ENCODE measurements at regions not wholly inside any gene's neighbourhood (a gene's known extent, or its start where the extent isn't known, plus 50 kb on each side); places are given as distances from the start of the nearest gene placed in this dataset.

DNA sequence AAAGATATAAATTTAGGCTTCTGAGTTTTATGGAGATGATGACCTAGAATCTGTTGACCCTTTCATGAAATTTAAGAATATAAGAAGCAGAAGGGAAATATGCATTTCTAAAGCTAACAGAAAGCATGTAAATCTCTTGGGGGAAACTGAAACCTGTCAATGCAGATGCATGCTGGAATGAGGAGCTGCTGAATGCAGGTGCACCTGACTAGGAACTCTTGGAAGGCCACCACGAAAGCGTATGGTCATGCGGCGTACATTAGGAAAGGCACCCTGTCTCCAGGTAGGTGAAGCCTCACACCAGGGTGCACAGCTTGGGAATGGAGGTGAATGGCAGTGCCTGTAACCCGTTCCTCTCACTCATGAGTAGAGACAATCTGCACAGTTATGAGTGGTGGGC lies 309.7 kb downstream of the SEC16B start:
- no peaks in the 10 kb centered on the region for H3K4me1 ChIP-seq (ENCODE audit: control insufficient read depth in 5 of 5, insufficient read depth in 5 of 5, low read length in 5 of 5)
- no peaks in the 10 kb centered on the region for H3K36me3 ChIP-seq (ENCODE audit: control insufficient read depth in 4 of 4, insufficient read depth in 4 of 4, low read length in 4 of 4)
- no peak overlapping the region for H3K9ac ChIP-seq (ENCODE audit: insufficient read depth in 1 of 2, low read length in 2 of 2)
- no peak overlapping the region for H3K4me3 ChIP-seq
- TF ChIP-seq, protein P1, sequence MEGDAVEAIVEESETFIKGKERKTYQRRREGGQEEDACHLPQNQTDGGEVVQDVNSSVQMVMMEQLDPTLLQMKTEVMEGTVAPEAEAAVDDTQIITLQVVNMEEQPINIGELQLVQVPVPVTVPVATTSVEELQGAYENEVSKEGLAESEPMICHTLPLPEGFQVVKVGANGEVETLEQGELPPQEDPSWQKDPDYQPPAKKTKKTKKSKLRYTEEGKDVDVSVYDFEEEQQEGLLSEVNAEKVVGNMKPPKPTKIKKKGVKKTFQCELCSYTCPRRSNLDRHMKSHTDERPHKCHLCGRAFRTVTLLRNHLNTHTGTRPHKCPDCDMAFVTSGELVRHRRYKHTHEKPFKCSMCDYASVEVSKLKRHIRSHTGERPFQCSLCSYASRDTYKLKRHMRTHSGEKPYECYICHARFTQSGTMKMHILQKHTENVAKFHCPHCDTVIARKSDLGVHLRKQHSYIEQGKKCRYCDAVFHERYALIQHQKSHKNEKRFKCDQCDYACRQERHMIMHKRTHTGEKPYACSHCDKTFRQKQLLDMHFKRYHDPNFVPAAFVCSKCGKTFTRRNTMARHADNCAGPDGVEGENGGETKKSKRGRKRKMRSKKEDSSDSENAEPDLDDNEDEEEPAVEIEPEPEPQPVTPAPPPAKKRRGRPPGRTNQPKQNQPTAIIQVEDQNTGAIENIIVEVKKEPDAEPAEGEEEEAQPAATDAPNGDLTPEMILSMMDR (IDR thresholded peaks at IDR 0.05; ENCODE audit: control extremely low read depth, extremely low read depth): no peak
- peaks cover 0 to 3% (median 0%) of the 10 kb centered on the region in 4 donors for H3K9me3 ChIP-seq (ENCODE audit: control insufficient read depth in 4 of 4, insufficient read depth in 3 of 4, low read length in 3 of 4)
- ATAC-seq (ENCODE audit: insufficient read depth, low FRiP score) (no peak), DNase-seq (no peak)
- WGBS, 2 donors: 89 to 93% methylated on average over 5 of the region's 5 CpGs
- no peaks in the 10 kb centered on the region for H3K27me3 ChIP-seq (ENCODE audit: control insufficient read depth in 3 of 3, insufficient read depth in 3 of 3, low read length in 2 of 3)
- H3K27ac ChIP-seq (ENCODE audit: low read depth in 1 of 2, low read length in 1 of 2): no peak overlapping the region

DNA sequence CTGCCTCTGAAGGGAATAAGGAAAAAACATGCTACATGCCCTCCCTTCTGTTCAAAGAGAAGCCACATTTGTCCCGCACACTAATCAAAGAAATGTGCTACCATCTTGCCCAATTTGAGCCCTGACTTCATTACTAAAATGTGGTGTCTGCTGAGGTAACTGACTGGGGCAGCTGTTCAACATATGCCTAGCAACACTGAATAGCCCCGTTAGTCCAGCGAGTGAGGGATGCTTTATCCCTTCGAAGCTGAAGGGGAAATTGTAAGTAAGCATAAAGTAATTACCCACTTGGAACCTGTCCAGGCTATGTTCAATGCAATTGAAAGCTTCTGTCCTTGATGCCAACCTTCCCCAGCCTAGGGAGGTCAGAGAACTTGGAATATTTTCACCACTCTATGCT lies 310.6 kb downstream of the SEC16B start:
- TF ChIP-seq, protein P1 (IDR thresholded peaks at IDR 0.05; ENCODE audit: control extremely low read depth, extremely low read depth): no peak
- DNase-seq: no peak

DNA sequence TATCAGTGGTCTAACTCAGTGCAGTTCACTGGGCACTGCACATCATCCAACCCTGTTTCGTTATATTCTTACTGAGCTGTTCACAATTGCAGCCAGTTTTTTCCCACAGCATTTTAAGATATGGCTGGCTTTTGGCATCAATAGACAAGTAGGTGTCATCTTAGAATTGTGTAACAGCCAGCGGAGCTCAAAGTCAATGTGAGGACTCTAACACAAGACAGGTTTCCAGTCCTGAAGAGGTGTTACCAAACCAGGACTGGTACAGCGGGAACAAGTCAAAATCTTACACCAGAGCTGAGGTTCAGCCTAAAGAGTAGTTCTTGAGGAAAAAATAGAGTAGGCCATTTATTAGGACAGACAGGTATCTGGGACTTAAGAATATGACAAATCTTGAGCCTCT lies 313.3 kb downstream of the SEC16B start:
- H3K4me3 ChIP-seq: no peak overlapping the region
- H3K27me3 ChIP-seq (ENCODE audit: control insufficient read depth in 3 of 3, insufficient read depth in 3 of 3, low read length in 2 of 3): no peaks in the 10 kb centered on the region
- H3K9me3 ChIP-seq (ENCODE audit: control insufficient read depth in 4 of 4, insufficient read depth in 3 of 4, low read length in 3 of 4): peaks cover 0 to 3% (median 0%) of the 10 kb centered on the region in 4 donors
- TF ChIP-seq, protein P1 (IDR thresholded peaks at IDR 0.05; ENCODE audit: control extremely low read depth, extremely low read depth): no peak
- 86 to 88% methylated on average over 3 of the region's 3 CpGs for WGBS, 2 donors
- no peaks in the 10 kb centered on the region for H3K4me1 ChIP-seq (ENCODE audit: control insufficient read depth in 5 of 5, insufficient read depth in 5 of 5, low read length in 5 of 5)
- no peak overlapping the region for H3K9ac ChIP-seq (ENCODE audit: insufficient read depth in 1 of 2, low read length in 2 of 2)
- no peak for DNase-seq
- H3K27ac ChIP-seq (ENCODE audit: low read depth in 1 of 2, low read length in 1 of 2): no peak overlapping the region
- no peaks in the 10 kb centered on the region for H3K36me3 ChIP-seq (ENCODE audit: control insufficient read depth in 4 of 4, insufficient read depth in 4 of 4, low read length in 4 of 4)
- ATAC-seq (ENCODE audit: insufficient read depth, low FRiP score): no peak

More for the DNA sequence above, 310.6 kb downstream of the SEC16B start:
- no peak overlapping the region for H3K4me3 ChIP-seq
- no peak overlapping the region for H3K9ac ChIP-seq (ENCODE audit: insufficient read depth in 1 of 2, low read length in 2 of 2)
- no peak overlapping the region for H3K27ac ChIP-seq (ENCODE audit: low read depth in 1 of 2, low read length in 1 of 2)
- H3K36me3 ChIP-seq (ENCODE audit: control insufficient read depth in 4 of 4, insufficient read depth in 4 of 4, low read length in 4 of 4): no peaks in the 10 kb centered on the region
- no peaks in the 10 kb centered on the region for H3K27me3 ChIP-seq (ENCODE audit: control insufficient read depth in 3 of 3, insufficient read depth in 3 of 3, low read length in 2 of 3)
- peaks cover 0 to 3% (median 0%) of the 10 kb centered on the region in 4 donors for H3K9me3 ChIP-seq (ENCODE audit: control insufficient read depth in 4 of 4, insufficient read depth in 3 of 4, low read length in 3 of 4)
- no peaks in the 10 kb centered on the region for H3K4me1 ChIP-seq (ENCODE audit: control insufficient read depth in 5 of 5, insufficient read depth in 5 of 5, low read length in 5 of 5)
- no peak for ATAC-seq (ENCODE audit: insufficient read depth, low FRiP score)
- WGBS, 2 donors: 84 to 90% methylated on average over 4 of the region's 4 CpGs

DNA sequence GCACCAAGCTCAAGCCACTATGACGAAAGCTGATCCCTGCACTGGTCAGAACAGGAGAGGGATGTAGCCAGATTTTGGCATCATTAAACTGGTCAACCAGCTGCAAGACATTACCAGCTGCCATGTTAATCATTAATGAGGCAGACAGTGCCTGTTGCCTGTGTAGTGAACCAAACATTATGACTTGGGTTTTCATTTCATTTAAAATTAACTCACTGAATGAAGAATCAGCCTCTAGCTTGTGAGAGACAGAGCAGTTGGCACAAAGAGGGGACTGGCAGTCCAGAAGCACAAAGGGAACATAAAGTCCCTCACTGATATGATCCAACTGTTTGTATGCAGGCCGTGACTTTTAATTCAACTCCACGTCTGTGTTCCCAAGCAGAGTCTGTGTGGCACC lies 318.9 kb downstream of the SEC16B start:
- Histone ChIP-seq H3K36me3 (ENCODE audit: control insufficient read depth in 4 of 4, insufficient read depth in 4 of 4, low read length in 4 of 4) (no peaks in the 10 kb centered on the region), H3K9me3 (ENCODE audit: control insufficient read depth in 4 of 4, insufficient read depth in 3 of 4, low read length in 3 of 4) (peaks cover 0 to 2% (median 0%) of the 10 kb centered on the region in 4 donors), H3K9ac (ENCODE audit: insufficient read depth in 1 of 2, low read length in 2 of 2) (no peak overlapping the region), H3K27me3 (ENCODE audit: control insufficient read depth in 3 of 3, insufficient read depth in 3 of 3, low read length in 2 of 3) (no peaks in the 10 kb centered on the region), H3K4me3 (no peak overlapping the region), H3K4me1 (ENCODE audit: control insufficient read depth in 5 of 5, insufficient read depth in 5 of 5, low read length in 5 of 5) (peaks cover 0 to 3% (median 0%) of the 10 kb centered on the region in 5 donors), H3K27ac (ENCODE audit: low read depth in 1 of 2, low read length in 1 of 2) (no peak overlapping the region)
- TF ChIP-seq, protein P1 (IDR thresholded peaks at IDR 0.05; ENCODE audit: control extremely low read depth, extremely low read depth): no peak
- ATAC-seq (ENCODE audit: insufficient read depth, low FRiP score) (peak; percentile 17), DNase-seq (peak; percentile 52 to 87 (median 79))
- WGBS, 2 donors: 79 to 87% methylated on average over 3 of the region's 3 CpGs

All from lung (tissue), 11 donors.